Activated T-cell treated with anti-CD3 and anti-CD28 coated beads, Interleukin-2, amount 50 U/mL, for 72 hours (primary cell): ENCODE measurements at regions not wholly inside any gene's neighbourhood (a gene's known extent, or its start where the extent isn't known, plus 50 kb on each side); places are given as distances from the start of the nearest gene placed in this dataset.
"Not testable (repeated sequence)": the region's sequence is repeated elsewhere in the genome, so short reads cannot be mapped to it uniquely, and the experiment has no call there.

ENCODE experiments used
- ATAC-seq, 2 donors: fragments of 150-1000 bp; cut with Tn5 transposase; replicated peaks in 1 of 2; 2 replicates each; pipeline ENCODE4 v1.10.0; 2021; ENCODE audit warnings: moderate library complexity in 2 of 2, mild to moderate bottlenecking in 1 of 2
- DNase-seq, 2 donors: peaks; one replicate each; pipeline ENCODE4 v3.0.0; 2021 to 2022; ENCODE audit warnings: mixed read lengths in 1 of 2
- H3K27ac Mint-ChIP-seq: one replicate; pipeline ENCODE4 v1.8.0; 2022; ENCODE audit warnings: mild to moderate bottlenecking, moderate library complexity, mixed read lengths
- H3K27me3 Mint-ChIP-seq: one replicate; pipeline ENCODE4 v1.8.0; 2022; ENCODE audit warnings: low read depth, mixed read lengths
- H3K36me3 Mint-ChIP-seq, 2 donors: one replicate each; pipeline ENCODE4 v1.8.0; 2022; ENCODE audit warnings: mixed read lengths in 2 of 2, mild to moderate bottlenecking in 1 of 2; ENCODE audit not compliant: insufficient read depth in 2 of 2
- H3K4me1 Mint-ChIP-seq: one replicate; pipeline ENCODE4 v1.8.0; 2022; ENCODE audit warnings: low read depth, mixed read lengths
- H3K4me3 Mint-ChIP-seq, 2 donors: one replicate each; pipeline ENCODE4 v1.8.0; 2022; ENCODE audit warnings: mild to moderate bottlenecking in 2 of 2, mixed read lengths in 2 of 2, moderate library complexity in 2 of 2
- H3K9me3 Mint-ChIP-seq, 2 donors: one replicate each; pipeline ENCODE4 v1.8.0; 2022; ENCODE audit warnings: mixed read lengths in 2 of 2

GRCh38 chr5:112594095-112594850 is 143.4 kb upstream of the APC start:
- no peak for DNase-seq
- H3K36me3 Mint-ChIP-seq = no peaks in the 10 kb centered on the region
- H3K27me3 Mint-ChIP-seq = peaks cover 37% of the 10 kb centered on the region
- H3K9me3 Mint-ChIP-seq = no peaks in the 10 kb centered on the region
- no peaks in the 10 kb centered on the region for H3K4me1 Mint-ChIP-seq
- H3K27ac Mint-ChIP-seq = no peak overlapping the region
- H3K4me3 Mint-ChIP-seq = no peak overlapping the region
- no peak for ATAC-seq

- no peak for ATAC-seq
- H3K4me3 Mint-ChIP-seq = no peak overlapping the region
- no peaks in the 10 kb centered on the region for H3K4me1 Mint-ChIP-seq
- no peak overlapping the region for H3K27ac Mint-ChIP-seq
- H3K36me3 Mint-ChIP-seq = no peaks in the 10 kb centered on the region
- H3K9me3 Mint-ChIP-seq = no peaks in the 10 kb centered on the region
- no peak for DNase-seq
- H3K27me3 Mint-ChIP-seq = peaks cover 37% of the 10 kb centered on the region
These were observed 142.7 kb upstream of the APC start for GRCh38 chr5:112594941-112595340.

GRCh38 chr5:112597831-112598230 is 139.9 kb upstream of the APC start:
- Mint-ChIP-seq H3K27me3 (peaks cover 37% of the 10 kb centered on the region), H3K4me1 (no peaks in the 10 kb centered on the region), H3K27ac (no peak overlapping the region), H3K4me3 (no peak overlapping the region), H3K9me3 (no peaks in the 10 kb centered on the region), H3K36me3 (no peaks in the 10 kb centered on the region)
- no peak for ATAC-seq
- no peak for DNase-seq

GRCh38 chr5:112600510-112600909 is 137.2 kb upstream of the APC start:
- ATAC-seq, DNase-seq, H3K9me3 Mint-ChIP-seq: not testable (repeated sequence)

GRCh38 chr5:112604732-112605630 is 132.7 kb upstream of the APC start:
- no peaks in the 10 kb centered on the region for H3K9me3 Mint-ChIP-seq
- H3K27me3 Mint-ChIP-seq = peaks cover 8% of the 10 kb centered on the region
- H3K27ac Mint-ChIP-seq = no peak overlapping the region
- H3K4me3 Mint-ChIP-seq = no peak overlapping the region
- ATAC-seq (no peak), DNase-seq (no peak)
- H3K36me3 Mint-ChIP-seq = no peaks in the 10 kb centered on the region
- H3K4me1 Mint-ChIP-seq = no peaks in the 10 kb centered on the region

More at GRCh38 chr5:112600510-112600909, 137.2 kb upstream of the APC start:
- H3K4me1 Mint-ChIP-seq, H3K36me3 Mint-ChIP-seq, H3K27ac Mint-ChIP-seq, H3K4me3 Mint-ChIP-seq: not testable (repeated sequence)
- peaks cover 33% of the 10 kb centered on the region for H3K27me3 Mint-ChIP-seq

GRCh38 chr5:112608975-112609374 is 128.7 kb upstream of the APC start:
- no peak overlapping the region for H3K27ac Mint-ChIP-seq
- H3K36me3 Mint-ChIP-seq = no peaks in the 10 kb centered on the region

GRCh38 chr5:112612663-112613062 is 125.0 kb upstream of the APC start:
- ATAC-seq = no peak
- no peak overlapping the region for H3K4me3 Mint-ChIP-seq
- no peaks in the 10 kb centered on the region for H3K27me3 Mint-ChIP-seq
- no peak for DNase-seq
- H3K4me1 Mint-ChIP-seq = no peaks in the 10 kb centered on the region
- no peaks in the 10 kb centered on the region for H3K9me3 Mint-ChIP-seq
- no peak overlapping the region for H3K27ac Mint-ChIP-seq
- no peaks in the 10 kb centered on the region for H3K36me3 Mint-ChIP-seq

More at GRCh38 chr5:112608975-112609374, 128.7 kb upstream of the APC start:
- Mint-ChIP-seq H3K4me1 (no peaks in the 10 kb centered on the region), H3K4me3 (no peak overlapping the region), H3K27me3 (peaks cover 5% of the 10 kb centered on the region), H3K9me3 (no peaks in the 10 kb centered on the region)
- DNase-seq = no peak
- ATAC-seq = no peak

- Mint-ChIP-seq H3K4me3 (no peak overlapping the region), H3K9me3 (no peaks in the 10 kb centered on the region), H3K27me3 (no peaks in the 10 kb centered on the region), H3K27ac (no peak overlapping the region), H3K36me3 (no peaks in the 10 kb centered on the region), H3K4me1 (no peaks in the 10 kb centered on the region)
- DNase-seq (no peak), ATAC-seq (no peak)
These were observed 123.4 kb upstream of the APC start for GRCh38 chr5:112614285-112614684.

- Mint-ChIP-seq H3K27ac (no peak overlapping the region), H3K4me3 (no peak overlapping the region), H3K27me3 (no peaks in the 10 kb centered on the region), H3K9me3 (no peaks in the 10 kb centered on the region), H3K36me3 (no peaks in the 10 kb centered on the region), H3K4me1 (no peaks in the 10 kb centered on the region)
- ATAC-seq (no peak), DNase-seq (no peak)
These were observed 122.7 kb upstream of the APC start for GRCh38 chr5:112614986-112615385.

GRCh38 chr5:112616812-112617547 is 120.7 kb upstream of the APC start:
- no peaks in the 10 kb centered on the region for H3K9me3 Mint-ChIP-seq
- DNase-seq = no peak
- H3K27me3 Mint-ChIP-seq = no peaks in the 10 kb centered on the region
- H3K4me1 Mint-ChIP-seq = no peaks in the 10 kb centered on the region
- no peak overlapping the region for H3K4me3 Mint-ChIP-seq
- H3K36me3 Mint-ChIP-seq = no peaks in the 10 kb centered on the region
- no peak overlapping the region for H3K27ac Mint-ChIP-seq
- no peak for ATAC-seq

GRCh38 chr5:112625246-112625645 is 112.4 kb upstream of the APC start:
- H3K27ac Mint-ChIP-seq = no peak overlapping the region
- DNase-seq (no peak), ATAC-seq (no peak)
- no peaks in the 10 kb centered on the region for H3K36me3 Mint-ChIP-seq
- no peaks in the 10 kb centered on the region for H3K9me3 Mint-ChIP-seq
- H3K27me3 Mint-ChIP-seq = peaks cover 33% of the 10 kb centered on the region
- H3K4me3 Mint-ChIP-seq = no peak overlapping the region
- no peaks in the 10 kb centered on the region for H3K4me1 Mint-ChIP-seq

- Mint-ChIP-seq H3K4me3 (no peak overlapping the region), H3K4me1 (no peaks in the 10 kb centered on the region)
These were observed 111.8 kb upstream of the APC start for GRCh38 chr5:112625689-112626438.

More at GRCh38 chr5:112625689-112626438, 111.8 kb upstream of the APC start:
- peaks cover 39% of the 10 kb centered on the region for H3K27me3 Mint-ChIP-seq
- no peak for ATAC-seq
- no peak overlapping the region for H3K27ac Mint-ChIP-seq
- no peaks in the 10 kb centered on the region for H3K9me3 Mint-ChIP-seq
- DNase-seq = no peak
- H3K36me3 Mint-ChIP-seq = no peaks in the 10 kb centered on the region
